Caco-2 (cell line): ENCODE measurements at regions not wholly inside any gene's neighbourhood (a gene's known extent, or its start where the extent isn't known, plus 50 kb on each side); places are given as distances from the start of the nearest gene placed in this dataset.

ENCODE experiments used
- BruUV-seq: library from RNA; stranded (reverse); fragments of 400-500 nt; replicated peaks from 2 replicates; lab custom pipeline; 2021; lab: Mats Ljungman, UMichigan
- CTCF ChIA-PET: fragments of 300-600 bp; sonication (Branson Sonifier 250); formaldehyde crosslinking; loops from one replicate; lab custom pipeline; 2022; ENCODE audit warnings: antibody characterized with exemption; lab: Charles Lee
- POLR2A ChIA-PET: fragments of 300-600 bp; sonication (Branson Sonifier 250); formaldehyde crosslinking; loops from one replicate; lab custom pipeline; 2022; ENCODE audit warnings: antibody characterized with exemption; lab: Charles Lee
- DNase-seq, 2 experiments: peaks; one replicate each; pipeline versions ENCODE4 v3.0.0 to v3.0.0-alpha.2; 2020 to 2022
- H3K27me3 ChIP-seq: replicated peaks from 2 replicates; pipeline ENCODE4 v1.6.0; 2011; ENCODE audit warnings: low read length; ENCODE audit not compliant: control insufficient read depth, insufficient read depth
- H3K36me3 ChIP-seq: 2 replicates; pipeline ENCODE4 v1.5.1; 2011; ENCODE audit warnings: low read length; ENCODE audit not compliant: control insufficient read depth, insufficient read depth
- H3K4me1 ChIP-seq: fragments of 250-450 bp; sonication (Bioruptor Pico); 2 replicates; pipeline ENCODE4 v1.5.1; 2020; ENCODE audit warnings: mild to moderate bottlenecking
- H3K4me3 ChIP-seq: 2 replicates; pipeline ENCODE4 v1.5.1; 2011; ENCODE audit warnings: low read depth, mild to moderate bottlenecking, control low read depth, low read length
- H3K9me3 ChIP-seq: fragments of 250-450 bp; sonication (Bioruptor Pico); 2 replicates; pipeline ENCODE4 v1.5.1; 2020; ENCODE audit warnings: mild to moderate bottlenecking, moderate library complexity
- H3K27ac Mint-ChIP-seq: one replicate; pipeline ENCODE4 v1.8.0; 2022; ENCODE audit warnings: mixed read lengths; ENCODE audit not compliant: unreplicated experiment
- H3K27me3 Mint-ChIP-seq: one replicate; pipeline ENCODE4 v1.8.0; 2022; ENCODE audit warnings: mixed read lengths; ENCODE audit not compliant: insufficient read depth, unreplicated experiment
- H3K36me3 Mint-ChIP-seq: one replicate; pipeline ENCODE4 v1.8.0; 2022; ENCODE audit warnings: mild to moderate bottlenecking, mixed read lengths; ENCODE audit not compliant: insufficient read depth, unreplicated experiment
- H3K4me1 Mint-ChIP-seq: one replicate; pipeline ENCODE4 v1.8.0; 2022; ENCODE audit warnings: low read depth, mixed read lengths; ENCODE audit not compliant: unreplicated experiment
- H3K4me3 Mint-ChIP-seq: one replicate; pipeline ENCODE4 v1.8.0; 2022; ENCODE audit warnings: mild to moderate bottlenecking, moderate library complexity, mixed read lengths; ENCODE audit not compliant: unreplicated experiment
- H3K9me3 Mint-ChIP-seq: one replicate; pipeline ENCODE4 v1.8.0; 2022; ENCODE audit warnings: mixed read lengths; ENCODE audit not compliant: unreplicated experiment
- CTCF ChIP-seq, 2 experiments: fragments of 200-600 bp in 1 of 2; IDR thresholded peaks; 1 replicate in 1 of 2; 2 replicates in 1 of 2; pipeline versions ENCODE4 v1.5.1 to v1.8.0; 2011 to 2022; ENCODE audit warnings: antibody characterized with exemption in 1 of 2, control low read depth in 1 of 2, inconsistent platforms in 1 of 2, low read depth in 1 of 2, low read length in 1 of 2, mild to moderate bottlenecking in 1 of 2, moderate library complexity in 1 of 2; ENCODE audit not compliant: insufficient read depth in 1 of 2, severe bottlenecking in 1 of 2, unreplicated experiment in 1 of 2
- intact Hi-C: fragments of 100-400 bp; cut with micrococcal nuclease; formaldehyde crosslinking; loops from one replicate; pipeline ENCODE4 v1.10.0; 2022; ENCODE audit not compliant: unreplicated experiment

GRCh38 chr13:65789815-65790214 is 1440.3 kb downstream of the PCDH9 start:
- no peak overlapping the region for H3K4me3 ChIP-seq
- no peaks in the 10 kb centered on the region for H3K27me3 ChIP-seq
- Mint-ChIP-seq H3K27ac (no peak overlapping the region), H3K36me3 (no peaks in the 10 kb centered on the region), H3K4me1 (no peaks in the 10 kb centered on the region), H3K27me3 (peaks cover 9% of the 10 kb centered on the region), H3K9me3 (no peaks in the 10 kb centered on the region), H3K4me3 (no peak overlapping the region)
- intact Hi-C loops: no loop called here
- H3K4me1 ChIP-seq: no peaks in the 10 kb centered on the region
- no peak for DNase-seq
- ChIA-PET CTCF (no interaction called here), POLR2A (no interaction called here)
- no TSS peak for BruUV-seq
- no peaks in the 10 kb centered on the region for H3K9me3 ChIP-seq
- H3K36me3 ChIP-seq: no peaks in the 10 kb centered on the region
- no peak for TF ChIP-seq CTCF (IDR thresholded peaks at IDR 0.05; ENCODE audit: insufficient read depth in 1 of 2, low read depth in 1 of 2, low read length in 1 of 2, severe bottlenecking in 1 of 2, unreplicated experiment in 1 of 2)

GRCh38 chr13:65787082-65787481 is 1443.1 kb downstream of the PCDH9 start:
- H3K9me3 Mint-ChIP-seq: no peaks in the 10 kb centered on the region
- Histone ChIP-seq H3K9me3 (no peaks in the 10 kb centered on the region), H3K4me3 (no peak overlapping the region), H3K4me1 (no peaks in the 10 kb centered on the region), H3K36me3 (no peaks in the 10 kb centered on the region), H3K27me3 (no peaks in the 10 kb centered on the region)
- no peaks in the 10 kb centered on the region for H3K36me3 Mint-ChIP-seq
- no peak overlapping the region for H3K4me3 Mint-ChIP-seq
- no TSS peak for BruUV-seq
- TF ChIP-seq CTCF (IDR thresholded peaks at IDR 0.05; ENCODE audit: insufficient read depth in 1 of 2, low read depth in 1 of 2, low read length in 1 of 2, severe bottlenecking in 1 of 2, unreplicated experiment in 1 of 2): no peak
- DNase-seq: no peak
- H3K4me1 Mint-ChIP-seq: no peaks in the 10 kb centered on the region
- CTCF ChIA-PET: no interaction called here
- H3K27me3 Mint-ChIP-seq: peaks cover 13% of the 10 kb centered on the region
- intact Hi-C loops: no loop called here
- POLR2A ChIA-PET: no interaction called here
- H3K27ac Mint-ChIP-seq: no peak overlapping the region

GRCh38 chr13:65784088-65784816 is 1445.9 kb downstream of the PCDH9 start:
- no peaks in the 10 kb centered on the region for H3K36me3 ChIP-seq
- ChIA-PET CTCF (no interaction called here), POLR2A (no interaction called here)
- no peaks in the 10 kb centered on the region for H3K4me1 ChIP-seq
- BruUV-seq: no TSS peak
- Mint-ChIP-seq H3K4me3 (no peak overlapping the region), H3K27me3 (peaks cover 13% of the 10 kb centered on the region), H3K27ac (no peak overlapping the region), H3K4me1 (no peaks in the 10 kb centered on the region), H3K36me3 (no peaks in the 10 kb centered on the region), H3K9me3 (no peaks in the 10 kb centered on the region)
- H3K4me3 ChIP-seq: no peak overlapping the region
- no peak for TF ChIP-seq CTCF (IDR thresholded peaks at IDR 0.05; ENCODE audit: insufficient read depth in 1 of 2, low read depth in 1 of 2, low read length in 1 of 2, severe bottlenecking in 1 of 2, unreplicated experiment in 1 of 2)
- no peaks in the 10 kb centered on the region for H3K27me3 ChIP-seq
- intact Hi-C loops: no loop called here
- H3K9me3 ChIP-seq: no peaks in the 10 kb centered on the region
- no peak for DNase-seq
